Right atrium auricular region (tissue), 2 donors: ENCODE measurements at regions not wholly inside any gene's neighbourhood (a gene's known extent, or its start where the extent isn't known, plus 50 kb on each side); places are given as distances from the start of the nearest gene placed in this dataset.
"Not testable (repeated sequence)": the region's sequence is repeated elsewhere in the genome, so short reads cannot be mapped to it uniquely, and the experiment has no call there.

ENCODE experiments used
- DNase-seq: peaks from one replicate; pipeline ENCODE4 v3.0.0-alpha.2; 2019; ENCODE audit warnings: low spot score
- H3K27ac ChIP-seq, 2 donors: fragments of 200-600 bp; sonication (generic); 1 replicate in 1 of 2; 2 replicates in 1 of 2; pipeline ENCODE4 v1.5.1; 2016 to 2019
- H3K27me3 ChIP-seq, 2 donors: fragments of 200-600 bp; sonication (generic); one replicate each; pipeline versions ENCODE4 v1.5.1 to v1.6.0; 2017 to 2019
- H3K36me3 ChIP-seq: fragments of 200-600 bp; sonication (generic); one replicate; pipeline ENCODE4 v1.5.1; 2016
- H3K4me1 ChIP-seq, 2 donors: fragments of 200-600 bp; sonication (generic); one replicate each; pipeline versions ENCODE4 v1.5.1 to v1.6.0; 2017 to 2019
- H3K4me3 ChIP-seq, 2 donors: fragments of 200-600 bp; sonication (generic); 1 replicate in 1 of 2; 2 replicates in 1 of 2; pipeline ENCODE4 v1.5.1; 2017 to 2019; ENCODE audit warnings: mild to moderate bottlenecking in 1 of 2, moderate library complexity in 1 of 2
- H3K9me3 ChIP-seq, 2 donors: fragments of 200-600 bp; sonication (generic); one replicate each; pipeline ENCODE4 v1.5.1; 2019
- TF ChIP-seq, protein P1 (sequence below), 2 donors: fragments of 200-600 bp; sonication (generic); IDR thresholded peaks; one replicate each; pipeline ENCODE4 v1.5.1; 2019; ENCODE audit warnings: antibody characterized with exemption in 2 of 2

DNA sequence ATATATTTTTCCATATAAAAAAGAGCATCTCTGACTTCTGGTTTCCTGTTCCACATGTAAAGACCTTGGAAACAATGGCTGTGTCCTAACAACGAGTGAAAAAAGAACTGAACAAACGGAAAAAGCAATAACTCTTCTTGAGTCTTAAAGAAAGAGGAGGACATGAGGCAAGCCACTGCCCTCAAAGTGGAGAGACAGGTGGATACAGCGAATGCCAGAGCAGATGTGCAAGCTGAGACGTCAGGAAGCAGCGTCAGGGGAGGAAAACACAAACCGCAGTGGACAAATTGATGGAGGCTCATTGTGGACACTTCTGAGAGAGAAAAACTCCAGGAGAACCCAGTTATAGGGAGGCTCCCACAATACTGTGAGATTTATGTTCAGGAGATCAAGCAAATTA is 208.0 kb upstream of the MME start:
- Histone ChIP-seq H3K9me3 (no peaks in the 10 kb centered on the region), H3K27ac (no peak overlapping the region), H3K36me3 (no peaks in the 10 kb centered on the region), H3K27me3 (no peaks in the 10 kb centered on the region), H3K4me3 (no peak overlapping the region), H3K4me1 (no peaks in the 10 kb centered on the region)
- TF ChIP-seq, protein P1, sequence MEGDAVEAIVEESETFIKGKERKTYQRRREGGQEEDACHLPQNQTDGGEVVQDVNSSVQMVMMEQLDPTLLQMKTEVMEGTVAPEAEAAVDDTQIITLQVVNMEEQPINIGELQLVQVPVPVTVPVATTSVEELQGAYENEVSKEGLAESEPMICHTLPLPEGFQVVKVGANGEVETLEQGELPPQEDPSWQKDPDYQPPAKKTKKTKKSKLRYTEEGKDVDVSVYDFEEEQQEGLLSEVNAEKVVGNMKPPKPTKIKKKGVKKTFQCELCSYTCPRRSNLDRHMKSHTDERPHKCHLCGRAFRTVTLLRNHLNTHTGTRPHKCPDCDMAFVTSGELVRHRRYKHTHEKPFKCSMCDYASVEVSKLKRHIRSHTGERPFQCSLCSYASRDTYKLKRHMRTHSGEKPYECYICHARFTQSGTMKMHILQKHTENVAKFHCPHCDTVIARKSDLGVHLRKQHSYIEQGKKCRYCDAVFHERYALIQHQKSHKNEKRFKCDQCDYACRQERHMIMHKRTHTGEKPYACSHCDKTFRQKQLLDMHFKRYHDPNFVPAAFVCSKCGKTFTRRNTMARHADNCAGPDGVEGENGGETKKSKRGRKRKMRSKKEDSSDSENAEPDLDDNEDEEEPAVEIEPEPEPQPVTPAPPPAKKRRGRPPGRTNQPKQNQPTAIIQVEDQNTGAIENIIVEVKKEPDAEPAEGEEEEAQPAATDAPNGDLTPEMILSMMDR (IDR thresholded peaks at IDR 0.05) = no peak
- no peak for DNase-seq

DNA sequence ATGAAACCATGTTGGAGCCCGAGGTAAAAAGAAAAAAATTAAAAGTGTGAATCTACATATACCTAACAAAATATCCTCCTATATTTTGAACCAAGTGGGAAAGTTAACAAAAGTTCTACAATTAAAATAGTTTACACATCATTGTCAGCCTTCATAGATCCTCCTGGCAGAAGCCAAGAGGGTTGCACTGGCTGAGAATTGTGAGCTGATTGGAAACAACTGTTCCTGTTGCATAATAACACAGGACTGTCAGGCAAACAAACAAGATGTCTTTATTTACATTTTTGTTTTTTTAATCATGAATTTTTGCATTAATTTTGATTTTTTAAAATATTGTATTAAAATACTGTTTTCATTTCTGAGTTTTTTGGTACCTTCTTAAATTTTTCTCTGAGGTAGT is 215.2 kb upstream of the MME start:
- Histone ChIP-seq H3K9me3 (no peaks in the 10 kb centered on the region), H3K4me3 (no peak overlapping the region), H3K27ac (no peak overlapping the region), H3K4me1 (no peaks in the 10 kb centered on the region), H3K27me3 (no peaks in the 10 kb centered on the region), H3K36me3 (no peaks in the 10 kb centered on the region)
- TF ChIP-seq, protein P1 (IDR thresholded peaks at IDR 0.05) = no peak
- no peak for DNase-seq

DNA sequence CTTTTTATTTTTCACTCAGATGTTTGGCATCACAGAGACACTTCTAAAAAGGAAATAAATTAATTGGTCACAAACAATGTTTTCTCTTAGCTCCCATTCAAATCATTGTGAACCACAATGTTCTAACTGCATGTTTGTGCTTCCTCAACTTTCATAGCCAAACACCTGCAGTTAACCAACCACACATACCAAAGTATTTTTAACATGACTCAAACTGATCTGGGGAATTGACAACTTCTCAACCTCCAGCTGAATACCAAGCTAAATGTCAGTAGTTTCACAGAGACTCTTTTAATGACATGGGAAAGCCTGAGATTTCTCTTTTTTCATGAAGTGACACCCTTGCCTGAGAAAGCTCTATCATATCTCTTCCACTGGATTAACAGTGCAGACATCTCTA is 217.9 kb upstream of the MME start:
- Histone ChIP-seq H3K9me3 (no peaks in the 10 kb centered on the region), H3K4me1 (no peaks in the 10 kb centered on the region), H3K27ac (no peak overlapping the region), H3K4me3 (no peak overlapping the region), H3K27me3 (no peaks in the 10 kb centered on the region), H3K36me3 (no peaks in the 10 kb centered on the region)
- TF ChIP-seq, protein P1 (IDR thresholded peaks at IDR 0.05) = no peak
- no peak for DNase-seq

DNA sequence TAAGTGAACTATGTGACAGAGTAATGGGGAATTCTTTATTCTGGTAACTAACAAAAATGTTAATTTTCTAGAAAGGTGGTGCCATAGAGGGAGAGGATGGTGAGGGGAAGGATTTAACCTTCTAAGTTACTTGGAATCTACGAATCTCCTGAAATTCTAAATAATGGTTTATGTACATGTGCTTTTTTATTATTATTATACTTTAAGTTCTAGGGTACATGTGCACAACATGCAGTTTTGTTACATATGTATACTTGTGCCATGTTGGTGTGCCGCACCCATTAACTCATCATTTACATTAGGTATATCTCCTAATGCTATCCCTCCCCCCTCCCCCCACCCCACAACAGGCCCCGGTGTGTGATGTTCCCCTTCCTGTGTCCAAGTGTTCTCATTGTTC is 227.1 kb upstream of the MME start:
- H3K4me3 ChIP-seq, H3K27me3 ChIP-seq, H3K4me1 ChIP-seq, H3K9me3 ChIP-seq, DNase-seq, H3K27ac ChIP-seq, H3K36me3 ChIP-seq: not testable (repeated sequence)

DNA sequence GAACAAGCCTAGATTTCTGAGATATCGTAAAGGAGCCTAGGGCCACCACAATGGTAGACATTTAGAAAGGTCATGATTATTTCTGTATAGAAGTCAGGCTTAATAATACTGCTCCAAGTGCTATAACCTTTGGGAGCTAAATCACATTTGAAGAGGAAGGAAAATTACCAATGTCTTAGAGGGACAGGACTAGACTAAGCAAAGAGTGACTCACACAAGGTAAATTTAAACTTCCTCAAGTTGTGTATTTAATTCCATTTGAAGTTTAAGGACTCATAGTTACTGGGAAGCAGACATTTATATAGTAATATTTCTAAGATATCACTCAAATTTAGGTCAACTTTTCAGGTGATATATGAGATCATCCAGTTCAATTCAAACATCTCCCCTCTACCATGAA is 227.6 kb upstream of the MME start:
- H3K27me3 ChIP-seq = no peaks in the 10 kb centered on the region
- TF ChIP-seq, protein P1 (IDR thresholded peaks at IDR 0.05) = no peak
- no peak overlapping the region for H3K4me3 ChIP-seq
- no peaks in the 10 kb centered on the region for H3K36me3 ChIP-seq
- no peak for DNase-seq
- no peak overlapping the region for H3K27ac ChIP-seq
- no peaks in the 10 kb centered on the region for H3K9me3 ChIP-seq
- no peaks in the 10 kb centered on the region for H3K4me1 ChIP-seq

DNA sequence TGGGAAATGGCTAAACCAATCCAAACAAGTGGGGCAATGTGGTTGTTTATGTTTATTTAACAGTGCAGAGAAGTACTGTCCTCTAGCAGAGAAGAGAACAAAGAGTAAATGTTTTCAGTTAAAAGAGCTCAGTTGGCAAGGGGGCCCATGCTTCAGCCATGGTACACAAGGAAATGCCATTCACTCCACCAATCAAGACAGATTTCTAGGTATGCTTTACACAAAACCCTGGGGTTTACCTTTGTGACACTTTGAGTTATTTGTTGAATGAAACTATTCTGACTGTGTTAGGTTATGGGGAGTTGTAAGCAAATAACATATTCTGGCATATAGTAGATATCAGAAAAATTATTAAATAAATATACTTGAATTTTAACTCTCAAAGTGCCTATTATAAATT is 228.5 kb upstream of the MME start:
- TF ChIP-seq, protein P1 (IDR thresholded peaks at IDR 0.05) = no peak
- Histone ChIP-seq H3K4me1 (no peaks in the 10 kb centered on the region), H3K27ac (no peak overlapping the region), H3K4me3 (no peak overlapping the region), H3K9me3 (no peaks in the 10 kb centered on the region), H3K36me3 (no peaks in the 10 kb centered on the region), H3K27me3 (no peaks in the 10 kb centered on the region)
- DNase-seq = no peak
